Vagina (tissue), 2 donors: ENCODE measurements at regions not wholly inside any gene's neighbourhood (a gene's known extent, or its start where the extent isn't known, plus 50 kb on each side); places are given as distances from the start of the nearest gene placed in this dataset.

Experiments
- CTCF ChIP-seq, 3 experiments: fragments of 450-650 bp in 2 of 3; fragments of 200-600 bp in 1 of 3; sonication (generic) in 1 of 3; IDR thresholded peaks; one replicate each; pipeline ENCODE4 v1.5.1; 2017 to 2019; ENCODE audit warnings: antibody characterized with exemption in 3 of 3, mild to moderate bottlenecking in 2 of 3, moderate library complexity in 2 of 3
- POLR2A ChIP-seq, 2 donors: fragments of 450-650 bp; IDR thresholded peaks; one replicate each; pipeline ENCODE4 v1.6.1; 2017; ENCODE audit warnings: antibody characterized with exemption in 2 of 2, mild to moderate bottlenecking in 2 of 2, moderate library complexity in 2 of 2
- POLR2AphosphoS5 ChIP-seq, 2 donors: sonication (generic); formaldehyde crosslinking; IDR thresholded peaks; one replicate each; pipeline ENCODE4 v1.9.0; 2017; ENCODE audit warnings: antibody characterized with exemption in 2 of 2, mild to moderate bottlenecking in 2 of 2, low read depth in 1 of 2; ENCODE audit not compliant: insufficient read depth in 1 of 2

GRCh38 chr13:84200971-84201370 is 318.7 kb upstream of the SLITRK1 start:
- TF ChIP-seq CTCF (IDR thresholded peaks at IDR 0.05), result no peak
- no peak for TF ChIP-seq POLR2A (IDR thresholded peaks at IDR 0.05)
- no peak for TF ChIP-seq POLR2AphosphoS5 (IDR thresholded peaks at IDR 0.05; ENCODE audit: insufficient read depth in 1 of 2, low read depth in 1 of 2)
